Jurkat, Clone E6-1 (cell line): ENCODE measurements at regions not wholly inside any gene's neighbourhood (a gene's known extent, or its start where the extent isn't known, plus 50 kb on each side); places are given as distances from the start of the nearest gene placed in this dataset.

Experiments
- DNase-seq: peaks from one replicate; pipeline ENCODE4 v3.0.0-alpha.2; 2011; ENCODE audit warnings: low read depth, low spot score
- H3K4me3 ChIP-seq: 2 replicates; pipeline ENCODE4 v1.5.1; 2011; ENCODE audit warnings: mild to moderate bottlenecking, low read length, control low read depth, moderate library complexity

DNA sequence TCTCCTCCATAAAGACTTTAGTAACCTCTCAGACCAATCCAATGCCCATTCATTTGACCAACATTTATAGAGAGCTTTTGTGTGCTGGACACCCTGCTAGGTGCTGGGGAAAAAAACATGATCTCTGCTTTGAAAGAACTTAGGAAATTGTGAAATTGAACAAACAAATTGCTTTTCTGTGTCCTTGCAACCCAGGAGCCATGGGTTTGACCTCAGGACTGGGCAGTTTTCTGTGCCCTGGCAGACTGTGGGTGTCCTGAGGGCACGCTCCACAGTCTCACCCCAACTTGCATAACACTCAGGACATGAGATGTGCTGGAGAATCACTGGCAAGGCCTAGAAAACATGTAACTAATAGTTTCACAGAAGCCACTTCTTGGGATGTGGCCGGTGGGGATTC is 429.1 kb upstream of the ZMIZ1 start:
- DNase-seq = no peak
- no peak overlapping the region for H3K4me3 ChIP-seq

DNA sequence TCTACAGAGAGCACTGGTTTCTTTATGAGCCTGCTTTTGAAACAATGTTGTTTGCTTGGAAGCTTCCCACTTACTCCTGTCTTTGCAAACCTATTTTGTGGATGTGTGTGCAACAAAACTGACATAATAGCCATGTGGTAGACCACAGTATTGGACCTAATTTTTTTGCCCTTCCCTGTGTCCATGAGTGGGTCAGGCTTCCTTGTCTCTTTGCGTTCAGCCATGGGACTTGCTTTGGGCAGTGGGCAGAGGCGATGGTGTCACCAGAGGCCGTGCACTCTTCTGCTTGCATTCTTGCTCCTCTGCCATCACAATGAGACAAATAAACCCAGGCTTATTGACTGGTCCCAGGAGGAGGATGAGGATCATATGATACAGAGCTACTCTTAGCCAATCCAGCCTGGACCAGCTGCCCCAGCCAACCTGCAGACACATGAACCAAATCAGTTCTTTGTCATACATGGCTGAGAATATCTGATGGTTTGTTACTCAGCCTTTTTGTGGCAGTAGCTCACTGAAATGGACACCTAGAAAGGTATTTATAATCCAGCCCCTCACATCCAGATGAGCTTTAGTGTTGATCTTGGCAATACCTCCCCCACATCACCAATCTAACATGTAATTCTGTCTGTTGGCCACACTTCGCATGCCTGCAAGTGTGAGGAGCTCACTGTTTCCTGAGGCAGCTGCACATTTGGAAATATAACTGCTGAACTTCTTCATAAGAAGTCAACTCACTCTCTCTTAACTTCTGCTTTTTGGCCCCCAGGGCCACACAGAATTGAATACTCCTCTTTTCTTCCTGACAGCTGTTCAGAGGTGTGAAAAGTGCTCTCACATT is 427.8 kb upstream of the ZMIZ1 start:
- no peak for DNase-seq
- H3K4me3 ChIP-seq = no peak overlapping the region

DNA sequence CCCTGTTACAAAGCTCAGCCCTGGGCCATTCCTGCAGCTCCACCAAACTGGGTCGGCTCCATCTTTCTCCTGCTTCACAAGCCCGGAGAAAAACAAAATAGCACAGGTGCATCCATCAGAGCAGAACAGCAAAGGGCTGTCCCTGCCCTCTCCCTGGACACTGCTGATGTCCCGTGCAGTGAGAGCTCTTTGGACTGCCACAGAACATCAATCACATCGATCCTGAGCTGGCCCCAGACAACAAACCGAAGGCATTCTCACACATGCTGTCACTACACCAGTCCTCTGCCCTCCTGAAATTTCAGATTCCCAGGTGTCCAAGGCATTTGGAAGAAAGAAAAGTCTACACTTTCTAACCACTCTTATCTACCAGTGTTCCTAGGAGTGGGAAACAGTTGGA is 427.1 kb upstream of the ZMIZ1 start:
- no peak for DNase-seq
- H3K4me3 ChIP-seq = no peak overlapping the region

DNA sequence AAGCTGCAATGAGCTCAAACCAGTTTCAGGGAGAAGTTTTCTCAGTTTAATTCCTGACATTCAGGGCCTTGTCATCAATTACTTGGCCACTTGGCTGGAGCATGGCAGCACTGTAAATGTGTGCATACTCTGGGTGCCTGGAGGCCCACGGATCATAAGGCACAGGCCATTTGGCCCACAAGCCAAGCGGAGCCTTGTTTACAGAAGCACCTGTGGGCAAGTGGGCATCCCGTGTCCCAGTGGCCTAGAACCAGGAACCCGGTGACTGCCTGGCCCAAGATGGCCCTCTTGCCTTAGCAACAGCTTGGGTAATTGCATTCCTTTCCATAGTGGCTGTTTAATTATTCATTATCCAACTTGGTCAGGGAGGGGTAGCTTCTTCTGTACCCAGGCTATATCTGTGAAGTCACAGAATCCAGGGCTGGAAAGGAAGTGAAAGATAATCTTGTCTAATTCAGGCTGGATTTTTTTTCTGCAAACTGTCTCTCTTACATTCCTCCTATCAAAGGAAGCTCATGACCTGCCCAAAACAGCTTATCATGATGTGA is 426.4 kb upstream of the ZMIZ1 start:
- no peak overlapping the region for H3K4me3 ChIP-seq

DNA sequence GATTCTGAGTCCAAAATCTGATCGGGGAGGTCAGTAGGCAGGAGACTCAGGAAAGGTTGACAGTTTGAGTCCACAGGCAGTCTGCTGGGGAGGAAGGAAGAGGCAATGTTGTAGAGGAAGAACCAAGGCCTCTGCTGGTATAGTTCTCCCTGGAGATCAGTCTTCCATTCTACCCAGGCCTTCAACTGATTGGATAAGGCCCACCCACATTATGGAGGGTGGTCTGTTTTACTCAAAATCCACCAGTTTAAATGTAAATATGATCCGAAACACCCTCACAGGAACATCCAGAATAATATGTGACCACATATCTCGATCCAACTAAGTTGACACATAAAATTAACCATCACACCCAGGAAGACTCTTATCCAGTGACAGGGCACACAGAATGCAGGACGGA is 425.3 kb upstream of the ZMIZ1 start:
- DNase-seq = no peak

More for the DNA sequence above, 426.4 kb upstream of the ZMIZ1 start:
- no peak for DNase-seq

DNA sequence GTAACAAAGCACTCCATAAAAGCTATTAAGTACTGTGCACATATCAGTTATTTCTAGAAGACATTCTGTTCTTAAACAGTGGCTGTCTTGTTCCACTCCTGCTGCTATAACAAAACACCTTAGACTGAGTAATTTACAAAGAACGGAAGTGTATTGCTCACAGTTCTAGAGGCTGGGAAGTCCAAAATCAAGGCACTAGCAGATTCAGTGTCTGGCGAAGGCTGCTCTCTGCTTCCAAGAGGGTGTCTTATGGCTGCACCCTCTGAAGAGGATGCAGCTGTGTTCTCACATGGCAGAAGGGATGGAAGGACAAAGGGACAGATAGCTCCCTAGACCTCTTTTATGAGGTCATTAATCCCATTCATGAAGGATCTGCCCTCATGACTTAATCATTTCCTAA is 424.2 kb upstream of the ZMIZ1 start:
- DNase-seq = no peak
- no peak overlapping the region for H3K4me3 ChIP-seq

More for the DNA sequence above, 425.3 kb upstream of the ZMIZ1 start:
- H3K4me3 ChIP-seq = no peak overlapping the region

DNA sequence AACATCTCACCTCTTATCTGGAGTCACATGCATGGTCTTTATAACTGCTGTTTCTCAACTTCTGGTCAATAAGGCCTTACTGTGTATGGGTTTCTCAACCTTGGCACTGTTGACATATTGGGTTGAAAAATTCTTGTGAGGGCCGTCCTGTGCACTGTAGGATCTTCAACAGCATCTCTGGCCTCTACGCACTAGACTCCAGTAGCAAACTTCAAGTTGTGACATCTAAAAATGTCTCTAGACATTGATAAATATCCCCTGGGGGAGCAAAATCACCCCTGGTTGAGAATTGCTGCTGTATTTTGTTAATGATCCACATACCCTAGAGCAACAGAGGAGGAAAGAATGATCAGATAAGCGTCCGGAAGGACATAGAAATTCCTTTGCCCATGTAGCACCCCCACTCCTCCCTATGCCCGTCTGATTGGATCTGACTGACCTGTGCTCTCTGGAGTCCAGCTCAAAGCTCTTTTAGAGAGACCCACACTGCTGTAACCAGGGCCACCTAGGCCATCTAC is 423.5 kb upstream of the ZMIZ1 start:
- no peak overlapping the region for H3K4me3 ChIP-seq
- DNase-seq = no peak

DNA sequence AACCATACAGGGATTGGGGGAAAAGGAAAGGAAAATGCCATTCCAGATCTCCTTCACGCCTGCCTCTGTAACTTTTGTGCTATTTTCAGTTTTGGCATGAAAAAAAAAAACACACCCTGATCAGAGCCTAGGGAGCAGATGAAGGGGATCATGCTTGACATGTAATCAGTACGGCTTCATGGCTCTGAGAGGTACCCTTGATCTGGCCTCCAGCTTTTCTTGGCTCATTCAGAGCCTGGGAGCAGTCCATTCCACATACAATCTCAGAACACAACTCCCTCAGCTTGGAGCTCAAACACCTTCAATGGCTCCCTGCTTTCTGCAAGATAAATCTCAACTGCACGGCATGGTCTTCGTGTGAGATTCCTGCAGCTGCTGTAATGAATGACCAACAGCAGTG is 422.8 kb upstream of the ZMIZ1 start:
- no peak for DNase-seq
- H3K4me3 ChIP-seq = no peak overlapping the region

DNA sequence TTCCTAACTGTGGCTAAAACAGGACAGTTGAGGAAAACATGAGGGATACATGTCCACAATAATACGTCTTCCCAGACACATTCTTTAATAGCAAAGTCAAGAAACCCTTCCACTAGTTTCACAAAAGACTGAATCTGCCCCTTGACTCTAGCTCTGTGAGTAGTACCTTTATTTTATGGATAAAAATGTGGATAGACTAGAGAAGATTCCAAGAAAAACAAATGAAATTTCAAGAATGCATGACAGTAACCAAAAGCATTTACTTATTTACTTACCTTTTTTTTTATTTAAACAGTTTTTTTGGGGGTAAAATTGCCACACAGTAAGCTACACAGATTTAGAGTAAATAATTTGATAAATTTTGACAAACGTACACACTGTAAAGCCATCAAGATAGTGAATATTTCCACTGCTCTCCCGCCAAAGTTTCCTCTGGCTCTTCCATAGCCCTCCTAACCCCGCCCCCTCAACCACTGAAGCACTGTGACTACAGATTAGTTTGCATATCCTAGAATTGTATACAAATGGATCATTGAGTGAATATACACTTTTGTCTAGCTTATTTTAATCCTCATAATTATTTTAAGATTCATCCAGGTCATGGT is 420.4 kb upstream of the ZMIZ1 start:
- H3K4me3 ChIP-seq = no peak overlapping the region
- no peak for DNase-seq

DNA sequence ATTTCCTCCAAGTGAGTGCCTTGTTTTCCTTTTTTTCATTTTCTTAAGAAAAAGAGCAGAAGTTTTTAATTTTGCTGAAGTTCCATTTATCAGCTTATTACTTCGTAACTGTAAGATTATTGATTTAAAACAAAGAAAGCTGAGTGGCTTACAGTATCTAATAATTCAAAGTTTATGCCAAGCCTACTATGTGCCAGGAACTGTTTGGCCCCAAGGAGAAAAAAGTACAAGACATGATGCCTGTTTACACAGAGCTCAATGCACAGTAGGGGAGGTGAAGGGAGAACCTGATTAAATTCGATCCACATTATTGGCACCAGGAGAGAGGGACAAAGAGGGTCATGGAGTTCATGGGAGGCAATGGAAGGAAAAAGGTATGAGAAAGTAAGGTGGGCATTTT is 419.3 kb upstream of the ZMIZ1 start:
- no peak for DNase-seq
- H3K4me3 ChIP-seq = no peak overlapping the region

DNA sequence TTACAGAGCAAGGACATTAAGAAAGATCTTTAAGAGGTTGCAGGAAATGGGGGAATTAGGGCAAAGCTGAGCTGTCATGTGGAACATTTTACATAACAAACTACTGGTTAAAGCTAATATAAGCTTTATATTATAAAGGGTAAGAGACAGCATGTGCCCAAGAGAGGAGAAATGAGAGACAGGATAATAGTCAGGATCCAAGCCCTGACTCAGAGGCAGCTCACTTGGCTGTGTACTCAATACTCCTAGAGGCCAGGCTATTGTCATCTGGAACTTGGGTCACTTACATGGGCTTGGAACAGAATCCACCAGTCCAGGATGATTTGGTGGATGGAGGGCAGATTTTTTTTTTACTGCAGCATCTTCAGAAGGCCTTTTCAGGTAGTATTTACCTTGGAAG is 418.6 kb upstream of the ZMIZ1 start:
- no peak for DNase-seq

DNA sequence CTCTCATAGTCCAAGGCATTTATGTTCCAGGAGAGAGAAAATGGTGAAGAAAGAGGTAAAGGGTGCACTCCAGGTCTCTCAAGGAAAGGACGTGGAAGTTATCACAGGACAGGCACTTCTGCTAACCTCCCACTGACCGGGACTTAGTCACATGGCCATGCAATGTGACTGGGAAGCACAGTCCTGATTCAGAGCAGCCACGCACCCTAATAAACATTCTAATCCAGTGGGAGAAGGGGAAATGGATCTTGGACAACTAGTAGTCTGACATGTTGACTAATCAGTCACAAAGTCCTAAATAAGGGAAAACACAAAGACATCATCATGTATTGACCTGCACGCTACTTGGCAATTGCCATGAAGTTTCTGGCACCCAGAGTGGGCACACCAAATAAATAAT is 417.5 kb upstream of the ZMIZ1 start:
- no peak overlapping the region for H3K4me3 ChIP-seq

More for the DNA sequence above, 418.6 kb upstream of the ZMIZ1 start:
- H3K4me3 ChIP-seq = no peak overlapping the region

DNA sequence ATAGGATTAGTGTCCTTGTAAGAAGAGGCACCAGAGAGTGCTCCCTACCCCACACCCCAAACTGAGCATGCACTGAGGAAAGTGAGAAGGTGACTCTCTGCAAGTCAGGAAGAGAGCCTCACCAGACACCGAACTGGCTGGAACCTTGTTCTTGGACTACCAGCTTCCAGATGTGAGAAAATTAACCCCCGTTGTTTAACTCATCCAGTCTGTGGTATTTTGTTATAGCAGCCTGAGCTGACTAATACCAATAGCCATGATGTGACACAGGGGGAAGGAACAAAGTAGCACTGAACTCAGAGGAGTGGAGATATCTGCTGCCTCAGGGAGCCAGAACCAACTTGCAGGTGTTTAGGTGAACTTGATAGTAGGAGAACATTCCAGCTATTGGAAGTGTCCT is 415.2 kb upstream of the ZMIZ1 start:
- DNase-seq = no peak
- no peak overlapping the region for H3K4me3 ChIP-seq

More for the DNA sequence above, 417.5 kb upstream of the ZMIZ1 start:
- no peak for DNase-seq

DNA sequence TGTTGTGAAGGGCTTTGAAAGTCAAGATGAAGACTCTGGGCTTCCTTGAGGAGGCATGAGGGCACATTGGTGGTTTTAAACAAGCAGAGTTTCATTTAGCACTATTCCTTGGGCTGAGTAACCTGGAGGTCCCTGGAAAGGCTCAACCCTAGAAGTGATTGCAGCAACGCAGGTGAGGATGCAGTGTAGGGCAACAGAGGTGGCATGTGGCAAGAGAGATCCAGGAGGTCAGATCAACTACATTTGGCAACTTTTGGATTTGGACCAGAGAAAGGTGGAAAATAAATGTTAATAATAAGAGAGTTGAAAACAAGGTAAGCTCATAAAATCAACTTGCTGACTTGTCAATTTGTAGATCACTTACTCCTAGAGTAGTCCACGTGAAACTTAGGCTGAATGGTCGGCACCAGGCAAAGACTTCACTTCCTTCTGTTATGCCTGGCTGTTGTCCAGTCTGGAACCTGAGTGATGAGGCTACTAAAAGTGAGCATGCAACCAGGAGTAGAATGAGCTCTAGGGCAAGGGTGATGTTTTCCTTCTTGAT is 414.6 kb upstream of the ZMIZ1 start:
- no peak overlapping the region for H3K4me3 ChIP-seq
- DNase-seq = no peak

DNA sequence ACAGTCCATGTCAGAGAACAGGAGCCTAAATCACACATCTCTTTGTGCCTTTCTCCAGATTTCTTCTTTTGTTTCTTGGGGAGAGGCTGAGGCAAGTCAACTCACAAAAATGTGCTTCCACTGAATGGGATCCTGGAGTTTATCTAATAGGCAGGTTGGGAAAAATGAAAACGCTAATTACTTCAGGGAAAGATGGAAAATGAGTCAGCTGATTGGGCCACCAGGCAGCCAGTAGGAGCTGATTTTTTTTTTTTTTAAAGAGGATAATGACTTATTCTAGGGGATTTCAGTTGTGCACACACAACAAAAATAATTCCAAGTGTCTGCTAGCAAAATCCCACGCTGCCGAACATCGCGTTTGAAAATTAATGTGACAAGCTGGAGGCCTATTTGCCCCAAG is 412.8 kb upstream of the ZMIZ1 start:
- H3K4me3 ChIP-seq = no peak overlapping the region
- DNase-seq = no peak

DNA sequence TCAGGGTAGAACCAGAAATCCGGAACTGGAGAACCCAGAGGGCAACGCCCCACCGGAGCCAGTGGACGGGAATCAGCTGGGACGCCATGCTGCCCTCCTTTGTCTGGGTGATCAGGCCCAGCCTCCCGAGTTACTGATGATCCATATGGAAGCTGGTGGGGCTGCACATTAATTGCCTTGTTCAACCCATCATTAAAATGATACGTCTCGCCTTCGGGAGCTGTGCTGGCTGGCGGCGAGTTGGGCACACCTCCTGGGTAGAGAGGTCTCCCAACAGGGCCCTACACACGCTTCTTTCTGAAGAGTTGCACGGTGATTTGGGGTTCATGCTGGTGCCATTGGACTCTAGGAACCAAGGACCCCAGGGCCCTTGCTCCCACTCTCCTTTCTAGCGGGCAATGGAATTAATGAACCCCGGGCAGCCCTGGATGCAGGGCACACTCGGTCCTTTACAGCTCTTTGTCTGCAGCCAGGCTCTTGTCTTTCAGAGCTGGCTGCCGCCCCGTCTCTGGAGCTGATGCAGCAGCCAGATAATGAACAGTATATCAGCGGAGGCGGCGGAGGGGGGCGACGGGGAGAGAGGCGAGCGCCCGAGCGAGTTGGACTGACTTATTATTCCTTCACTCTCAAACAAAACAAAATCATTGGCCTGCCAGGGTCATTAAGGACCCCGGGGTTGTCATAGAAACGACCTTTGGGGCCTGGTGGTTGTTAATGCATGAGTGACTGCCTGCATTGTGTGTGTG is 412.2 kb upstream of the ZMIZ1 start:
- no peak overlapping the region for H3K4me3 ChIP-seq
- no peak for DNase-seq

DNA sequence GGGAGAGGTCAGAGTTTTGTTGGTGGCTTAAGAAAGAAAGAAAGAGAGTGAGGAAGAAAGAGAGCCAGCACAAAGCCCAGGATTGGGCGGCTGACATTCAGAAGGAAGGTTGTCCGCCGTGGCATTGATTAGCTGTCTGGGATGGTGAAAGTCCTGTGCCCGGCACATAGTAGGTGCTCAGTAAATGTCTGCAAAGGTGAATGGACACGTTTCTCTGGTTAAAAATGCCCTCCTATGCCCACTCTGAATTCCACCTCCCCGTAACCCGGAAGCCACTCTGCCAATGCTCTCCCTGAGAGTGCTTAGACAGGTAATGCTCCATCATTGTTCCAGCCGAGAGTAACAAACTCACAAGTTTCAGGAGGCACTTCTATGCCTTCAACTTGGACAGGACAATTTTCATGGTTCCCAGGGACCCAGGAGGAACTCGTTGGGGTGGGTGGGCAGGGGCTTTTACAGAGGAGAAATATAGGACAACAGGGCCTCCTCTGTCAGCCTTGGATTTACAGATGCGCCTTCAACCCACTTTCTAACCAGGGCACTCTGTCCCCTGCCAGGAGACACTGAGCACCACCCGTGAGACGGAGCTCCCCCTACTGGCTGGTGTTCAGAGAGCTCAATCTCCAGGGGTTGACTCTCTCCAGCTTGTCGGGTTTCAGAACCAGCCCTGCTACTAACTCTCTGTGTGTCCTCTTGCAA is 411.5 kb upstream of the ZMIZ1 start:
- peak; percentile 48 for DNase-seq

DNA sequence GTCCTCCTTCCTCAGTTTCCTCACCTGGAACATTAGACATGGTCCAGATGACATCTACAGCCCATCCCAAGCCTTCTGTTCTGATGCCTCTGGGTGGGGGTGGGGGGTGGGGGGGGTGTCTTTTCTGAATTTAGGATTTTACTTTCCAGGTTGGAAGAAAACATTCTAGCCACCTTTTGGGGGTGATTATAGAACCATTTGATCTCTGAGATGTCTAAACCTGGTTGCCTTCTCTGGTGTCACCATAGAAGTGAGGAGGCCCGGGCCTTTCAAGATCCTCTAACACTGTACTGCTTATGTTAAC is 411.0 kb upstream of the ZMIZ1 start:
- H3K4me3 ChIP-seq = no peak overlapping the region

More for the DNA sequence above, 411.5 kb upstream of the ZMIZ1 start:
- no peak overlapping the region for H3K4me3 ChIP-seq

More for the DNA sequence above, 411.0 kb upstream of the ZMIZ1 start:
- DNase-seq = no peak
